Adrenal gland (tissue), 9 donors: ENCODE measurements at regions not wholly inside any gene's neighbourhood (a gene's known extent, or its start where the extent isn't known, plus 50 kb on each side); places are given as distances from the start of the nearest gene placed in this dataset.

Source experiments
- DNase-seq, 7 donors: peaks; one replicate each; pipeline ENCODE4 v3.0.0-alpha.2; 2019 to 2020
- H3K27ac ChIP-seq, 5 donors: fragments of 200-600 bp; sonication (generic) in 4 of 5; 1 replicate in 3 of 5; 2 replicates in 2 of 5; pipeline versions ENCODE4 v1.5.1 to v1.8.0; 2016 to 2020; ENCODE audit warnings: mild to moderate bottlenecking in 1 of 5
- H3K27me3 ChIP-seq: fragments of 200-600 bp; 2 replicates; pipeline ENCODE4 v1.8.0; 2021
- H3K36me3 ChIP-seq, 2 donors: fragments of 200-600 bp; replicated peaks in 1 of 2; 1 replicate in 1 of 2; 2 replicates in 1 of 2; pipeline versions ENCODE4 v1.5.1 to v1.8.0; 2018 to 2022
- H3K4me1 ChIP-seq, 2 donors: fragments of 200-600 bp; replicated peaks in 1 of 2; 1 replicate in 1 of 2; 2 replicates in 1 of 2; pipeline versions ENCODE4 v1.5.1 to v1.8.0; 2018 to 2021
- H3K4me3 ChIP-seq, 4 donors: fragments of 200-600 bp; sonication (generic) in 3 of 4; one replicate each; pipeline ENCODE4 v1.5.1; 2016 to 2018
- H3K9me3 ChIP-seq, 3 donors: fragments of 200-600 bp; sonication (generic) in 1 of 3; replicated peaks in 1 of 3; 1 replicate in 2 of 3; 2 replicates in 1 of 3; pipeline versions ENCODE4 v1.5.1 to v1.8.0; 2016 to 2021
- POLR2A ChIP-seq, 2 donors: fragments of 450-650 bp; IDR thresholded peaks; one replicate each; pipeline ENCODE4 v1.6.1; 2017; ENCODE audit warnings: antibody characterized with exemption in 2 of 2, mild to moderate bottlenecking in 2 of 2, moderate library complexity in 1 of 2
- WGBS, 4 donors: extraction: QIAGEN DNeasy Blood & Tissue Kit in 2 of 4; methylation state at CpG; one replicate each; pipeline versions ENCODE4 v1.1.5 to v1.1.7; 2013 to 2017; 5-methylcytosine and 5-hydroxymethylcytosine counted together
- intact Hi-C, 2 donors: fragments of 100-400 bp; cut with DNase I; formaldehyde crosslinking; loops; one replicate each; pipeline versions ENCODE4 v1.14.1 to v1.15.0; 2022 to 2023
- TF ChIP-seq, protein P1 (sequence below), 6 experiments: fragments of 450-650 bp in 4 of 6; fragments of 200-600 bp in 2 of 6; sonication (generic) in 1 of 6; IDR thresholded peaks; 1 replicate in 5 of 6; 2 replicates in 1 of 6; pipeline versions ENCODE4 v1.5.1 to v1.8.0; 2016 to 2021; ENCODE audit warnings: antibody characterized with exemption in 6 of 6, mild to moderate bottlenecking in 2 of 6, moderate library complexity in 1 of 6
- donor health status: healthy with polysubstance abuse.
- donor health status: Bipolar disorder and iron deficiency.
- donor health status: DM: yes; HTN: yes; CAD: no.
- donor health status: DM: no; HTN: no; CAD: no.
- donor health status: DM: no; HTN: no; CAD: no.

DNA sequence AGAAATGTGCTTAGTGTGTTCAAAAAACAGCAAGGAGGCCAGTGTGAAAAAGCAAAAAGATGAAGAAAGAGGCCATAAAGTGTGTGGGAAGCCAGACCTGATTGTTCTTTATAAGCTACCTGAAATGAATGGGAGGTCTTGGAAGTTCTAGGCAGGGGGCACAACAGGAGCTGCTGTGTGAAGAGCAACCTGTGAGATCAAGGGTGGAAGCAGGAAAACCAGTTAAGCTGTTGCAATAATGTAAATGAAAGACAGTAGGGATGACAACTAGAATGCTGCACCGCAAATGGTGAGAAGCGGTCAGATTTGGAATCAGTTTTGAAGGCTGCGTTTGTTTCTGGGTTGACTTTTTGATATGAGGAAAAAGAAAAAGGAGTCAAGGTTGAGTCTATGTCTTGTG is 123.5 kb downstream of the TMEM144 start:
- DNase-seq: no peak
- no peaks in the 10 kb centered on the region for H3K4me1 ChIP-seq
- H3K9me3 ChIP-seq: no peaks in the 10 kb centered on the region
- H3K27ac ChIP-seq: no peak overlapping the region
- WGBS, 4 donors: 84 to 89% (median 87%) methylated on average over 3 of the region's 3 CpGs
- intact Hi-C loops: no loop called here
- no peak overlapping the region for H3K4me3 ChIP-seq
- no peaks in the 10 kb centered on the region for H3K27me3 ChIP-seq
- no peaks in the 10 kb centered on the region for H3K36me3 ChIP-seq
- TF ChIP-seq POLR2A (IDR thresholded peaks at IDR 0.05): no peak
- TF ChIP-seq, protein P1, sequence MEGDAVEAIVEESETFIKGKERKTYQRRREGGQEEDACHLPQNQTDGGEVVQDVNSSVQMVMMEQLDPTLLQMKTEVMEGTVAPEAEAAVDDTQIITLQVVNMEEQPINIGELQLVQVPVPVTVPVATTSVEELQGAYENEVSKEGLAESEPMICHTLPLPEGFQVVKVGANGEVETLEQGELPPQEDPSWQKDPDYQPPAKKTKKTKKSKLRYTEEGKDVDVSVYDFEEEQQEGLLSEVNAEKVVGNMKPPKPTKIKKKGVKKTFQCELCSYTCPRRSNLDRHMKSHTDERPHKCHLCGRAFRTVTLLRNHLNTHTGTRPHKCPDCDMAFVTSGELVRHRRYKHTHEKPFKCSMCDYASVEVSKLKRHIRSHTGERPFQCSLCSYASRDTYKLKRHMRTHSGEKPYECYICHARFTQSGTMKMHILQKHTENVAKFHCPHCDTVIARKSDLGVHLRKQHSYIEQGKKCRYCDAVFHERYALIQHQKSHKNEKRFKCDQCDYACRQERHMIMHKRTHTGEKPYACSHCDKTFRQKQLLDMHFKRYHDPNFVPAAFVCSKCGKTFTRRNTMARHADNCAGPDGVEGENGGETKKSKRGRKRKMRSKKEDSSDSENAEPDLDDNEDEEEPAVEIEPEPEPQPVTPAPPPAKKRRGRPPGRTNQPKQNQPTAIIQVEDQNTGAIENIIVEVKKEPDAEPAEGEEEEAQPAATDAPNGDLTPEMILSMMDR (IDR thresholded peaks at IDR 0.05): no peak

DNA sequence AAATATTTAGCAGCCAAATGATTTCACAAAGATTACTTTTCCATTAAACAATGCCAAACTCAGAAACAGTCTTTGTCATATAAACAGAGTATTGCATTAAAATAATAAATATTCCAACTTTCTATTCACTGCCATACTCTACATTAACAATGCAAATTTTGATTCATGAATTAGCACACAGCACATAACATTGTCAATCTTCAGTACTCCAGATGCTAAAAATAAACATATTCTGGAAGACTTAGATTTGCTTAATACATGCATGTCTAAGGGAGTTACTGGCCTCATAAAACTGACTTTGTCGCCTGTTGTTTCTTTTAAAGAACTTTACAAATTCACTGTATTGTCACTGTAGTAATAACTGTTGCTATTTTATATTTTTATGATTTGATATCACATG is 131.6 kb downstream of the TMEM144 start:
- no peak for DNase-seq
- intact Hi-C loops: no loop called here
- no peak overlapping the region for H3K27ac ChIP-seq
- H3K36me3 ChIP-seq: no peaks in the 10 kb centered on the region
- WGBS, 4 donors: 80 to 88% (median 87%) methylated on average over 1 of the region's 1 CpG
- TF ChIP-seq, protein P1 (IDR thresholded peaks at IDR 0.05): no peak
- no peak for TF ChIP-seq POLR2A (IDR thresholded peaks at IDR 0.05)
- no peaks in the 10 kb centered on the region for H3K4me1 ChIP-seq
- H3K4me3 ChIP-seq: no peak overlapping the region
- H3K27me3 ChIP-seq: no peaks in the 10 kb centered on the region
- H3K9me3 ChIP-seq: no peaks in the 10 kb centered on the region

DNA sequence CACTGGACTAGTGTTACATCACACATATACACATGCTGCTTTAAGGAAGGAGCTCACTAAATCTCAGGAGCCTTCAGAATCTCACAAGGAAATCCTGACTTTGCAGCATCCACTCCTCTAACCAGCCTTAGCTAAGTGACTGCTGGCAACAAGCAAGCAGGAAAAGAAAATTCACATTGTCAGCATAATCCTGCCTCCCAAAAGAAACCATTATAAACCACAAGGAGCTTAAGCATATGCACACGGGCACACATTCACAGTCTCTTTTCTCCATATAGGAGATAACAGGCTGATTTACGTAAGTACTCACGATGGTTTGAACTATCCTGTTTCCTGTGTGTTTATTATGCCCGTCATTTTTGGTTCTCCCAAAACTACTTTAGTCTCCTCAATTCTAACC is 136.3 kb downstream of the TMEM144 start:
- no peaks in the 10 kb centered on the region for H3K9me3 ChIP-seq
- H3K27ac ChIP-seq: no peak overlapping the region
- H3K4me3 ChIP-seq: no peak overlapping the region
- H3K27me3 ChIP-seq: no peaks in the 10 kb centered on the region
- 44 to 67% (median 65%) methylated on average over 4 of the region's 4 CpGs for WGBS, 4 donors
- DNase-seq: no peak
- no peaks in the 10 kb centered on the region for H3K36me3 ChIP-seq
- H3K4me1 ChIP-seq: no peaks in the 10 kb centered on the region
- TF ChIP-seq POLR2A (IDR thresholded peaks at IDR 0.05): no peak
- TF ChIP-seq, protein P1 (IDR thresholded peaks at IDR 0.05): no peak
- intact Hi-C loops: no loop called here

DNA sequence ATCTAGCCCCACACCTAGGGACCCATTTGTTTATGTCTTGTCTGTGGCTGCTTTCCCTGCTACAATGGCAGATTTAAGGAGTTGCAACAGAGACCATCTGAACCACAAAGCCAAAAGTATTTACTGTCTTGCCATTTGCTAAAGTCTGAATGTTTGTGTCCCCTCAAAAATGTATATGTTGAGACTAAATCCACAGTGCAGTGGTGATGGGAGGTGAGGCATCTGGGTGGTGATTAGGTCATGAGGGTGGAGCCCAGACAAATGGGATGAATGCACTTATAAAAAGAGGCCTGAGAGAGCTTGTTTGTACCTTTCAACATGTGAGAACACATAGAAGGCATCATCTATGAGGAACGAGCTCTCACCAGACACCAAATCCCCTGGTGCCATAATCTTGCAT is 137.3 kb downstream of the TMEM144 start:
- DNase-seq: no peak
- intact Hi-C loops: no loop called here
- H3K9me3 ChIP-seq: no peaks in the 10 kb centered on the region
- no peaks in the 10 kb centered on the region for H3K27me3 ChIP-seq
- WGBS, 4 donors: 76 to 90% (median 81%) methylated on average over 1 of the region's 1 CpG
- no peak overlapping the region for H3K27ac ChIP-seq
- H3K4me3 ChIP-seq: no peak overlapping the region
- no peaks in the 10 kb centered on the region for H3K36me3 ChIP-seq
- TF ChIP-seq, protein P1 (IDR thresholded peaks at IDR 0.05): no peak
- H3K4me1 ChIP-seq: no peaks in the 10 kb centered on the region
